A673 (cell line): ENCODE measurements at regions not wholly inside any gene's neighbourhood (a gene's known extent, or its start where the extent isn't known, plus 50 kb on each side); places are given as distances from the start of the nearest gene placed in this dataset.

Source experiments
- BruUV-seq: library from RNA; stranded (reverse); fragments of 400-500 nt; replicated peaks from 2 replicates; lab custom pipeline; 2021; lab: Mats Ljungman, UMichigan
- CTCF ChIA-PET: fragments of 300-600 bp; sonication (Branson Sonifier 250); formaldehyde crosslinking; loops from one replicate; lab custom pipeline; 2022; ENCODE audit warnings: antibody characterized with exemption; lab: Charles Lee
- POLR2A ChIA-PET: fragments of 300-600 bp; sonication (Branson Sonifier 250); formaldehyde crosslinking; loops from one replicate; lab custom pipeline; 2022; ENCODE audit warnings: antibody characterized with exemption; ENCODE audit not compliant: low non-redundant PET; lab: Charles Lee
- DNase-seq: peaks from one replicate; pipeline ENCODE4 v3.0.0-alpha.2; 2015; ENCODE audit warnings: low spot score
- H3K27ac ChIP-seq: fragments of 200-600 bp; sonication (generic); 2 replicates; pipeline ENCODE4 v1.5.1; 2016; ENCODE audit warnings: mixed run types, low read depth, mild to moderate bottlenecking, mixed read lengths, antibody characterized with exemption, low read length; ENCODE audit not compliant: poor library complexity, severe bottlenecking
- H3K27me3 ChIP-seq: fragments of 200-600 bp; sonication (generic); replicated peaks from 2 replicates; pipeline ENCODE4 v1.6.1; 2017; ENCODE audit warnings: mixed run types, low read depth, mild to moderate bottlenecking, mixed read lengths, antibody characterized with exemption, low read length; ENCODE audit not compliant: insufficient read depth, poor library complexity
- H3K36me3 ChIP-seq: fragments of 200-600 bp; sonication (generic); 2 replicates; pipeline ENCODE4 v1.6.1; 2016; ENCODE audit warnings: mixed run types, mild to moderate bottlenecking, mixed read lengths, antibody characterized with exemption, low read length; ENCODE audit not compliant: insufficient read depth, poor library complexity, severe bottlenecking
- H3K4me1 ChIP-seq: fragments of 200-600 bp; sonication (generic); 2 replicates; pipeline ENCODE4 v1.6.1; 2017; ENCODE audit warnings: mixed run types, mild to moderate bottlenecking, mixed read lengths, antibody characterized with exemption, low read length; ENCODE audit not compliant: insufficient read depth, poor library complexity, severe bottlenecking
- H3K4me3 ChIP-seq: fragments of 200-600 bp; sonication (generic); 2 replicates; pipeline ENCODE4 v1.5.1; 2016; ENCODE audit warnings: low read depth, mixed run types, mild to moderate bottlenecking, mixed read lengths, low read length; ENCODE audit not compliant: poor library complexity, severe bottlenecking
- H3K9me3 ChIP-seq: fragments of 200-600 bp; sonication (generic); 2 replicates; pipeline ENCODE4 v1.6.1; 2016; ENCODE audit warnings: mixed run types, low read depth, mild to moderate bottlenecking, mixed read lengths, antibody characterized with exemption, low read length; ENCODE audit not compliant: poor library complexity, severe bottlenecking
- EZH2 ChIP-seq: fragments of 200-600 bp; sonication (generic); IDR thresholded peaks from 2 replicates; pipeline ENCODE4 v1.6.1; 2017; ENCODE audit warnings: borderline replicate concordance, low read depth, mild to moderate bottlenecking, mixed read lengths, antibody characterized with exemption, low read length; ENCODE audit not compliant: poor library complexity, severe bottlenecking
- intact Hi-C: fragments of 100-400 bp; cut with micrococcal nuclease; formaldehyde crosslinking; loops from one replicate; pipeline ENCODE4 v1.10.0; 2022; ENCODE audit not compliant: unreplicated experiment
- TF ChIP-seq, protein P1 (sequence below): fragments of 300-800, 200-600 bp; sonication (generic); conservative IDR thresholded peaks from 2 replicates; pipeline ENCODE4 v1.5.1; 2017; ENCODE audit warnings: low read depth, mild to moderate bottlenecking, antibody characterized with exemption, low read length, moderate library complexity, mixed read lengths

DNA sequence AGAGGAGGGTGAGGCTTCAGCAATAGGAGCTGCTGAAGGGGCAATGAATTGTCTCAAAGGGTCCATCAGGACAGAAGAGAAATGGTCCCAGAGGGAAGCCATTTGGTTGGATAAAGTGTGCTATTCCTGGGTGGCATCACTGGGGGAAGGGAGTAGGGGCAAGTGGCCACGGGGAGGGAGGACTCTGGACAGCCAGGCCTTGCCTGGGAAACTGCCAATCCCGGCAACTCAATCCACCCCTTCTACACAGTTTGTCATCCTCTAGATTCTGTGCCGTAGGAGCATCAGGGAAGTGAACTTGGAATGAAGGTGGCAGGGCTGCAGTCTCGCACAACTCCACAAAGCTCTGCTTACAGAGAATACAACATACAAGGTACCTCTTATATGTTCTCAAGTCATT lies 59.5 kb upstream of the RIPOR2 start:
- CTCF ChIA-PET: interaction anchor here (1.1 kb wide), 1 partner anchor 139 kb away, joined by 3 read pairs; no protein-coding TSS in a partner anchor

DNA sequence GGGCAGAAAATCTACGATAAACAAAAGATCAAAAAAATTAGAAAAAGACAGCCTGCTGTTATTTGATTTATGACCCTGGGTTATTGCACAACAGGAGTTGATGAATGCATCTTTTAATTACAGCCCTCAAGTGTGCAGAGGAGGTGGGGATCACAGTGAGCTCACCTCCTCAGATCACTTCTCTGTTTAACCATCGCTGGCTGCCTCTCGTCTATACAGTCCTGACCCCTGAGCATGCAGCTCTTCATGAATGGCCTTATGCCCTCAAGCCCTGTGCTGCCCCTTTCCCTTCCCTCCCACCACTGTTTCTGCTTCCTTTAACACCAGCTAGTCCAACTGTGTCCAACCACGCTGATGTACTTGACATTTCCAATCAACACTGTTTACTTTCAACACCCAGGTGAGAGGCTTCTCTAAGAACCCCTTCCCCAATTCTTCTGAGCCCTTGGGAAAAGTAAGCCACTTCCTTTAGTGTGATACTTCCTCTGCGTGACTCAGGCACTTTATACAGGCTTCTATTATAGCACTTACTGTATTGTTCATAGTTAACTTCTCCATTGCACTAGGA lies 60.6 kb upstream of the RIPOR2 start:
- no peak for TF ChIP-seq EZH2
- TF ChIP-seq, protein P1, sequence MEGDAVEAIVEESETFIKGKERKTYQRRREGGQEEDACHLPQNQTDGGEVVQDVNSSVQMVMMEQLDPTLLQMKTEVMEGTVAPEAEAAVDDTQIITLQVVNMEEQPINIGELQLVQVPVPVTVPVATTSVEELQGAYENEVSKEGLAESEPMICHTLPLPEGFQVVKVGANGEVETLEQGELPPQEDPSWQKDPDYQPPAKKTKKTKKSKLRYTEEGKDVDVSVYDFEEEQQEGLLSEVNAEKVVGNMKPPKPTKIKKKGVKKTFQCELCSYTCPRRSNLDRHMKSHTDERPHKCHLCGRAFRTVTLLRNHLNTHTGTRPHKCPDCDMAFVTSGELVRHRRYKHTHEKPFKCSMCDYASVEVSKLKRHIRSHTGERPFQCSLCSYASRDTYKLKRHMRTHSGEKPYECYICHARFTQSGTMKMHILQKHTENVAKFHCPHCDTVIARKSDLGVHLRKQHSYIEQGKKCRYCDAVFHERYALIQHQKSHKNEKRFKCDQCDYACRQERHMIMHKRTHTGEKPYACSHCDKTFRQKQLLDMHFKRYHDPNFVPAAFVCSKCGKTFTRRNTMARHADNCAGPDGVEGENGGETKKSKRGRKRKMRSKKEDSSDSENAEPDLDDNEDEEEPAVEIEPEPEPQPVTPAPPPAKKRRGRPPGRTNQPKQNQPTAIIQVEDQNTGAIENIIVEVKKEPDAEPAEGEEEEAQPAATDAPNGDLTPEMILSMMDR: no peak
- H3K27ac ChIP-seq: no peak overlapping the region
- no peaks in the 10 kb centered on the region for H3K27me3 ChIP-seq
- ChIA-PET POLR2A (no interaction called here), CTCF (no interaction called here)
- intact Hi-C loops: no loop called here
- no peaks in the 10 kb centered on the region for H3K9me3 ChIP-seq
- no peak for DNase-seq
- no peaks in the 10 kb centered on the region for H3K4me1 ChIP-seq
- H3K4me3 ChIP-seq: no peak overlapping the region
- BruUV-seq: no TSS peak
- no peaks in the 10 kb centered on the region for H3K36me3 ChIP-seq

More for the DNA sequence above, 59.5 kb upstream of the RIPOR2 start:
- no TSS peak for BruUV-seq
- no peak for DNase-seq
- H3K27me3 ChIP-seq: no peaks in the 10 kb centered on the region
- no peak for TF ChIP-seq EZH2
- TF ChIP-seq, protein P1: no peak
- H3K4me1 ChIP-seq: no peaks in the 10 kb centered on the region
- no peaks in the 10 kb centered on the region for H3K36me3 ChIP-seq
- H3K4me3 ChIP-seq: no peak overlapping the region
- intact Hi-C loops: no loop called here
- no peak overlapping the region for H3K27ac ChIP-seq
- no peaks in the 10 kb centered on the region for H3K9me3 ChIP-seq
- POLR2A ChIA-PET: no interaction called here

DNA sequence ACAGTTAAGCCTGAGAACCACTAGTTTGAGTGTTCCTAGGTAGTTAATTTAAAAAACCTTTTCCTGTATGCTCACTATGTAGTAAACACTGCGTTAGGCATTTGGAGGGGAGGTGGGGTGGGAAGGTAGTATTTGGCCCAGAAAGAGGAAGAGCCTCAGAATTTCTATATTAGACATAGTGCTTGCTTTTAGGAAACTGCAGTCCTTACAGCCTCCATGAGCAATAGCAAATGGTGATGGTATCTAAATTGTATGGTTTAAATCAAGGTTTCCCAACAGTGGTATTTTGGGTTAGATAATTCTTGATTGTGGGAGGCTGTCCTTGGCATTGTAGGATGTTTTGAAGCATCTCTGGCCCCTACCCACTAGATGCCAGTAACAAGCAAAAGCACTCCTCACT lies 61.5 kb upstream of the RIPOR2 start:
- no TSS peak for BruUV-seq
- Histone ChIP-seq H3K36me3 (no peaks in the 10 kb centered on the region), H3K27ac (no peak overlapping the region), H3K9me3 (no peaks in the 10 kb centered on the region), H3K4me3 (no peak overlapping the region), H3K4me1 (no peaks in the 10 kb centered on the region), H3K27me3 (no peaks in the 10 kb centered on the region)
- CTCF ChIA-PET: no interaction called here
- POLR2A ChIA-PET: no interaction called here
- intact Hi-C loops: no loop called here
- DNase-seq: no peak
- TF ChIP-seq EZH2: no peak
- TF ChIP-seq, protein P1: no peak
